ENCODE measurements at regions not wholly inside any gene's neighbourhood (a gene's known extent, or its start where the extent isn't known, plus 50 kb on each side); places are given as distances from the start of the nearest gene placed in this dataset.

DNA sequence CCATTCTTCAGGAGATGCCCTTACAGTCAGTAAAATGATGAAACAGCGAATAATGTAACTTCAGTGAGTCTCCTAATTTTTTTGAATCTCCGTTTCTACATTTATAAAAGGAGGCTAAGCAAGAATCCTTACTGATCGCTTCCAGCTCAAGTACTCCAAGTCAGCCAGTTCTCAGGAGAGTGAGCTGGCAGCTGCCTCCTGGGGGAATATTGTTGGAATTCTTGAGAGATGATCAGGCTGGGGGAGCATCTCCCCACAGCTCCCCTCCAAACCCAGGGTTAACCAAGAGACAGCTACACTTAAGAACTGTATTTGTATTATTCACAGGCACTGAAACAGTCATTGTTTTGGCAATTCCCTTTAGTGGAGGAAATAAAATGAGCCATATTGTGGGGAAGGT lies 89.1 kb upstream of the PCSK2 start:
- TF ChIP-seq CTCF (IDR thresholded peaks at IDR 0.05) = no peak
- TF ChIP-seq POLR2A (IDR thresholded peaks at IDR 0.05) = no peak
